Chondrocyte (in vitro differentiated cells): ENCODE measurements at regions not wholly inside any gene's neighbourhood (a gene's known extent, or its start where the extent isn't known, plus 50 kb on each side); places are given as distances from the start of the nearest gene placed in this dataset.
"Not testable (repeated sequence)": the region's sequence is repeated elsewhere in the genome, so short reads cannot be mapped to it uniquely, and the experiment has no call there.

Source experiments
- DNase-seq: peaks from one replicate; pipeline ENCODE4 v3.0.0; 2021; ENCODE audit warnings: mixed read lengths, low spot score
- H3K27ac Mint-ChIP-seq: one replicate; pipeline ENCODE4 v1.8.0; 2021; ENCODE audit warnings: mild to moderate bottlenecking, moderate library complexity, mixed read lengths; ENCODE audit not compliant: unreplicated experiment
- H3K27me3 Mint-ChIP-seq: 2 replicates; pipeline ENCODE4 v1.8.0; 2021; ENCODE audit warnings: low read depth, mixed read lengths
- H3K36me3 Mint-ChIP-seq: 2 replicates; pipeline ENCODE4 v1.8.0; 2021; ENCODE audit warnings: low read depth, mixed read lengths
- H3K4me1 Mint-ChIP-seq: 2 replicates; pipeline ENCODE4 v1.8.0; 2021; ENCODE audit warnings: low read depth, mild to moderate bottlenecking, mixed read lengths
- H3K4me3 Mint-ChIP-seq: one replicate; pipeline ENCODE4 v1.8.0; 2021; ENCODE audit warnings: mild to moderate bottlenecking, moderate library complexity, mixed read lengths; ENCODE audit not compliant: unreplicated experiment
- H3K9me3 Mint-ChIP-seq: 2 replicates; pipeline ENCODE4 v1.8.0; 2021; ENCODE audit warnings: low read depth, mixed read lengths
- TF ChIP-seq, protein P1 (sequence below): fragments of 200-600 bp; sonication (generic); IDR thresholded peaks from 2 replicates; pipeline ENCODE4 v1.5.0; 2021; ENCODE audit warnings: antibody characterized with exemption, mild to moderate bottlenecking, moderate library complexity

- not testable (repeated sequence) for DNase-seq, H3K4me3 Mint-ChIP-seq, H3K36me3 Mint-ChIP-seq, H3K9me3 Mint-ChIP-seq, H3K27ac Mint-ChIP-seq, H3K27me3 Mint-ChIP-seq
- H3K4me1 Mint-ChIP-seq: peaks cover 13% of the 10 kb centered on the region
Measured at GRCh38 chr2:87327648-87328371, 306.2 kb upstream of the PLGLB1 start.

DNA sequence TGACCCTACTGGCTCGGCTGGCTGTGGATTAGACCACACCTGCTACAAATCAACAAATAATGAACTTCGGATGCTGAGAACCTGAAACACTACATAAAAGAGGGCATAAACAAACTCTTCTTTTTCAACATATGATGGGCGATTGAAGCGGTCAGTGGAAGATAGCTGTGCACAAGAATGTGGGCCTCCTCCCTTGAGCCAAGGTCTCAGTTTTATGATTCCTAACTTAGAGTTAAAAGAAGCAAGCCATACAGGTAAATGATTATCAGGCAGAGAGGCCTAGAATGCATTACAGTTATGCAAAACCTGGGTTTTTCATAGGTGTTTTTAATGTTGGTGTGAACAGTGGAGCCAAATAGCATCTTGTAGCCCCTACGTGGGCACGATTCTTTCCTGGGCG, 307.9 kb upstream of the PLGLB1 start:
- not testable (repeated sequence) for H3K9me3 Mint-ChIP-seq, H3K27ac Mint-ChIP-seq, DNase-seq, H3K27me3 Mint-ChIP-seq, H3K4me1 Mint-ChIP-seq, H3K4me3 Mint-ChIP-seq, H3K36me3 Mint-ChIP-seq

- not testable (repeated sequence) for H3K4me3 Mint-ChIP-seq, H3K27me3 Mint-ChIP-seq, H3K27ac Mint-ChIP-seq, DNase-seq, H3K9me3 Mint-ChIP-seq, H3K4me1 Mint-ChIP-seq, H3K36me3 Mint-ChIP-seq
Measured at GRCh38 chr2:87330486-87330885, 308.8 kb upstream of the PLGLB1 start.

GRCh38 chr2:87331940-87332583, 310.4 kb upstream of the PLGLB1 start:
- DNase-seq, H3K9me3 Mint-ChIP-seq, H3K4me3 Mint-ChIP-seq, H3K27me3 Mint-ChIP-seq, H3K27ac Mint-ChIP-seq, H3K36me3 Mint-ChIP-seq, H3K4me1 Mint-ChIP-seq: not testable (repeated sequence)

DNA sequence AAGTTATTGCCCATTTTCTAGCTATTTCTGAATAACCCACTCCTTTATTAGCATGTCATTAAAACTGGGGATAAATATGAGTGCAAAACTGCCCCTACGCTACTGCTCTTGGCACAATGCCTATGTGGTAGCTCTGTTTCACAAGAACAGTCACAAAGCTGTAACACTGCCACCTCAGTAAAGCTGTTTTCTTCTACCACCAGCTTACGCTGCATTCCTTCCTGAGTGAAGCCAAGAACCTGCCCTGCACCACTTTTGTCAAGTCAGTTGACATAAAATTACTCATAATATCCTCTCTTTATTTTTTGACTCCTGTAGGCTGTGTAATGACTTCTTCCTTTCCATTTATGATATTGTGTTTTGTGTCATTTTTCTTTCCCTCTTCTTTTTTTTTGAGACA, 313.2 kb upstream of the PLGLB1 start:
- not testable (repeated sequence) for H3K4me3 Mint-ChIP-seq, H3K27ac Mint-ChIP-seq, H3K9me3 Mint-ChIP-seq, H3K4me1 Mint-ChIP-seq, H3K36me3 Mint-ChIP-seq, H3K27me3 Mint-ChIP-seq, DNase-seq

DNA sequence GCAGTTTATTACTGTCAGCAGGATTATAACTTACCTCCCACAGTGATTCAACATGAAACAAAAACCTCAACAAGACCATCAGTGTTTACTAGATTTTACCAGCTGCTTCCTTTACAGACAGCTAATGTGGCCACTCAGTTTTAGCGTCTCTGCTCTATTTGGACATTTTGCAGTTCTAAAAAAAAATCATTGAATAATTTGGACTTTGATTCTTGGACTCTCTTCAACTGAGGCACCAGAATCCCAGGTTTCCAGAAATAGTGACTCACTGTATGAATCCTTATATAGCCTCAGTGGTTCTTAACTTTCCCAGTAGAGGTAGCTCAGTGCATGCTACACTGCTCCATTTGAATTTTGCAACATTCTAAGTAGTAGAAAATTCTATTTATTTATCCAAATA, 317.4 kb upstream of the PLGLB1 start:
- not testable (repeated sequence) for H3K36me3 Mint-ChIP-seq, DNase-seq

GRCh38 chr2:87341601-87342014, 320.0 kb upstream of the PLGLB1 start:
- H3K4me3 Mint-ChIP-seq, DNase-seq, H3K36me3 Mint-ChIP-seq, H3K9me3 Mint-ChIP-seq, H3K4me1 Mint-ChIP-seq, H3K27ac Mint-ChIP-seq, H3K27me3 Mint-ChIP-seq: not testable (repeated sequence)
- TF ChIP-seq, protein P1, sequence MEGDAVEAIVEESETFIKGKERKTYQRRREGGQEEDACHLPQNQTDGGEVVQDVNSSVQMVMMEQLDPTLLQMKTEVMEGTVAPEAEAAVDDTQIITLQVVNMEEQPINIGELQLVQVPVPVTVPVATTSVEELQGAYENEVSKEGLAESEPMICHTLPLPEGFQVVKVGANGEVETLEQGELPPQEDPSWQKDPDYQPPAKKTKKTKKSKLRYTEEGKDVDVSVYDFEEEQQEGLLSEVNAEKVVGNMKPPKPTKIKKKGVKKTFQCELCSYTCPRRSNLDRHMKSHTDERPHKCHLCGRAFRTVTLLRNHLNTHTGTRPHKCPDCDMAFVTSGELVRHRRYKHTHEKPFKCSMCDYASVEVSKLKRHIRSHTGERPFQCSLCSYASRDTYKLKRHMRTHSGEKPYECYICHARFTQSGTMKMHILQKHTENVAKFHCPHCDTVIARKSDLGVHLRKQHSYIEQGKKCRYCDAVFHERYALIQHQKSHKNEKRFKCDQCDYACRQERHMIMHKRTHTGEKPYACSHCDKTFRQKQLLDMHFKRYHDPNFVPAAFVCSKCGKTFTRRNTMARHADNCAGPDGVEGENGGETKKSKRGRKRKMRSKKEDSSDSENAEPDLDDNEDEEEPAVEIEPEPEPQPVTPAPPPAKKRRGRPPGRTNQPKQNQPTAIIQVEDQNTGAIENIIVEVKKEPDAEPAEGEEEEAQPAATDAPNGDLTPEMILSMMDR: peak; percentile 83

More for the DNA sequence above, 317.4 kb upstream of the PLGLB1 start:
- H3K9me3 Mint-ChIP-seq, H3K27me3 Mint-ChIP-seq, H3K4me3 Mint-ChIP-seq, H3K4me1 Mint-ChIP-seq, H3K27ac Mint-ChIP-seq: not testable (repeated sequence)

- H3K4me1 Mint-ChIP-seq, H3K36me3 Mint-ChIP-seq, H3K27me3 Mint-ChIP-seq, H3K27ac Mint-ChIP-seq, H3K9me3 Mint-ChIP-seq, H3K4me3 Mint-ChIP-seq: not testable (repeated sequence)
- DNase-seq: peak; percentile 94
Measured at GRCh38 chr2:87342175-87342574, 320.5 kb upstream of the PLGLB1 start.

DNA sequence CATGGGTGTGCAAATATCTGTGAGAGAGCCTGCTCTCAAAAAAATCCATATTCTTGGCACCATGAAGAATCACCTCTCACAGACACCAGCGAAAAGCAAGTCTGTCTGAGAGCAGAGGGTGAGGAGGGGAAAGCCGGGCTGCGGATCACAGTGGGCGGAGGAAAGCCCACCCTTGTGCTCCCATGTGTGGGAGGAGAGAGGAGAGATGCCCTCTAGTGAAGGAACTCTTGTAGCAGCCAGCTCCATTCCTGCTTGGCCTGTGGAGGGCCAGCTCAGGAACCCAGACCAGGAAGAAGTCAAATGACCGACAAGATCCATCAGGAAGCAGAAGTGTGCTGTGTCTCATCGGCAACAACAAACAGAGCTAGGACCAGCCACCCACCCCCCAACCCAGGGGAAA, 321.7 kb upstream of the PLGLB1 start:
- not testable (repeated sequence) for H3K9me3 Mint-ChIP-seq

GRCh38 chr2:87345283-87345682, 323.6 kb upstream of the PLGLB1 start:
- not testable (repeated sequence) for DNase-seq, H3K27me3 Mint-ChIP-seq
- H3K4me1 Mint-ChIP-seq: peaks cover 14% of the 10 kb centered on the region

More for the DNA sequence above, 321.7 kb upstream of the PLGLB1 start:
- H3K36me3 Mint-ChIP-seq, H3K27me3 Mint-ChIP-seq, H3K27ac Mint-ChIP-seq, DNase-seq, H3K4me3 Mint-ChIP-seq: not testable (repeated sequence)
- H3K4me1 Mint-ChIP-seq: peaks cover 14% of the 10 kb centered on the region

GRCh38 chr2:87348556-87348955, 326.9 kb upstream of the PLGLB1 start:
- H3K4me3 Mint-ChIP-seq: peak overlapping the region; percentile 73

More at GRCh38 chr2:87345283-87345682, 323.6 kb upstream of the PLGLB1 start:
- H3K27ac Mint-ChIP-seq, H3K36me3 Mint-ChIP-seq, H3K9me3 Mint-ChIP-seq, H3K4me3 Mint-ChIP-seq: not testable (repeated sequence)

DNA sequence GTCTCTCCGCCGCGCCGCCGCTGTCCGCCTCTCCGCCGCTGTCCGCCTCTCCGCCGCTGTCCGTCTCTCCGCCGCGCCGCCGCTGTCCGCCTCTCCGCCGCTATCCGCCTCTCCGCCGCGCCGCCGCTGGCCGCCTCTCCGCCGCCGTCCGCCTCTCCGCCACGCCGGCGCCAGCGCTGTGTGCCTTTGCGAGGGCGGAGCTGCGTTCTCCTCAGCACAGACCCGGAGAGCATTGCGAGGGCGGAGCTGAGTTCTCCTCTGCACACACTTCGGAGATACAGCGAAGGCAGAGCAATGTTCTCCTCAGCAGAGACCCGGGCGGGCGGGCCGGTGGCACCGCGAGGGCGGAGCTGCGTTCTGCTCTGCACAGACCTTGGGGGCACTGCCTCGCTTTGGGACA, 327.4 kb upstream of the PLGLB1 start:
- not testable (repeated sequence) for H3K36me3 Mint-ChIP-seq, H3K9me3 Mint-ChIP-seq, DNase-seq, H3K27me3 Mint-ChIP-seq
- Mint-ChIP-seq H3K4me3 (peak overlapping the region; percentile 73), H3K27ac (peak overlapping the region; percentile 76), H3K4me1 (peaks cover 14% of the 10 kb centered on the region)

More at GRCh38 chr2:87348556-87348955, 326.9 kb upstream of the PLGLB1 start:
- DNase-seq, H3K36me3 Mint-ChIP-seq, H3K9me3 Mint-ChIP-seq, H3K27me3 Mint-ChIP-seq: not testable (repeated sequence)
- Mint-ChIP-seq H3K4me1 (peaks cover 14% of the 10 kb centered on the region), H3K27ac (peak overlapping the region; percentile 54)
